GM18868 (cell line): ENCODE measurements at regions not wholly inside any gene's neighbourhood (a gene's known extent, or its start where the extent isn't known, plus 50 kb on each side); places are given as distances from the start of the nearest gene placed in this dataset.
"Not testable (repeated sequence)": the region's sequence is repeated elsewhere in the genome, so short reads cannot be mapped to it uniquely, and the experiment has no call there.

Experiments
- ATAC-seq: cut with Tn5 transposase; IDR thresholded peaks from one replicate; pipeline ENCODE4 v1.9.1; 2021; ENCODE audit warnings: mild to moderate bottlenecking, moderate library complexity; ENCODE audit not compliant: unreplicated experiment

- ATAC-seq = no peak
Observed at GRCh38 chr4:17250591-17250990, 261.3 kb downstream of the QDPR start.

- no peak for ATAC-seq
Observed at GRCh38 chr4:17246656-17247055, 265.2 kb downstream of the QDPR start.

GRCh38 chr4:17241835-17242234 lies 270.1 kb downstream of the QDPR start:
- no peak for ATAC-seq

GRCh38 chr4:17238633-17239032 lies 273.3 kb downstream of the QDPR start:
- no peak for ATAC-seq

GRCh38 chr4:17236686-17237085 lies 275.2 kb downstream of the QDPR start:
- ATAC-seq = no peak

- no peak for ATAC-seq
Observed at GRCh38 chr4:17234678-17235077, 277.2 kb downstream of the QDPR start.

GRCh38 chr4:17232566-17233253 lies 279.2 kb downstream of the QDPR start:
- no peak for ATAC-seq

- not testable (repeated sequence) for ATAC-seq
Observed at GRCh38 chr4:17231880-17232475, 279.9 kb downstream of the QDPR start.

- ATAC-seq = no peak
Observed at GRCh38 chr4:17230727-17231126, 281.2 kb downstream of the QDPR start.

- ATAC-seq = no peak
Observed at GRCh38 chr4:17220816-17221215, 291.1 kb downstream of the QDPR start.

GRCh38 chr4:17218786-17219185 lies 293.1 kb downstream of the QDPR start:
- ATAC-seq = no peak

- no peak for ATAC-seq
Observed at GRCh38 chr4:17206829-17207801, 304.8 kb downstream of the QDPR start.

GRCh38 chr4:17204908-17205307 lies 306.5 kb upstream of the LDB2 start:
- no peak for ATAC-seq

- no peak for ATAC-seq
Observed at GRCh38 chr4:17203797-17204196, 305.4 kb upstream of the LDB2 start.

- no peak for ATAC-seq
Observed at GRCh38 chr4:17197070-17197469, 298.6 kb upstream of the LDB2 start.

- no peak for ATAC-seq
Observed at GRCh38 chr4:17195461-17196275, 297.2 kb upstream of the LDB2 start.

GRCh38 chr4:17194586-17194985 lies 296.1 kb upstream of the LDB2 start:
- ATAC-seq = no peak

GRCh38 chr4:17189759-17190158 lies 291.3 kb upstream of the LDB2 start:
- ATAC-seq = no peak

GRCh38 chr4:17189401-17189720 lies 290.9 kb upstream of the LDB2 start:
- no peak for ATAC-seq

GRCh38 chr4:17188547-17189400 lies 290.3 kb upstream of the LDB2 start:
- no peak for ATAC-seq
